GM18517 (cell line): ENCODE measurements at regions not wholly inside any gene's neighbourhood (a gene's known extent, or its start where the extent isn't known, plus 50 kb on each side); places are given as distances from the start of the nearest gene placed in this dataset.
A peak's percentile ranks its signal among the peaks of the same experiment; 100 is the strongest.
"Not testable (repeated sequence)": the region's sequence is repeated elsewhere in the genome, so short reads cannot be mapped to it uniquely, and the experiment has no call there.

ENCODE experiments used
- ATAC-seq: cut with Tn5 transposase; IDR thresholded peaks from one replicate; pipeline ENCODE4 v1.9.1; 2021; ENCODE audit warnings: mild to moderate bottlenecking, moderate library complexity; ENCODE audit not compliant: unreplicated experiment

GRCh38 chr13:38415233-38415632 is 65.6 kb downstream of the UFM1 start:
- ATAC-seq = peak; percentile 98

GRCh38 chr13:38417241-38417640 is 67.6 kb downstream of the UFM1 start:
- no peak for ATAC-seq

- ATAC-seq = peak; percentile 38
Measured at GRCh38 chr13:38417727-38418126, 68.1 kb downstream of the UFM1 start.

- ATAC-seq = no peak
Measured at GRCh38 chr13:38418286-38418685, 68.6 kb downstream of the UFM1 start.

GRCh38 chr13:38419312-38419873 is 69.7 kb downstream of the UFM1 start:
- peak; percentile 40 for ATAC-seq

- ATAC-seq = no peak
Measured at GRCh38 chr13:38421590-38422560, 72.2 kb downstream of the UFM1 start.

- no peak for ATAC-seq
Measured at GRCh38 chr13:38429916-38430315, 80.3 kb downstream of the UFM1 start.

GRCh38 chr13:38430796-38431195 is 81.1 kb downstream of the UFM1 start:
- no peak for ATAC-seq

- ATAC-seq = no peak
Measured at GRCh38 chr13:38440666-38441065, 91.0 kb downstream of the UFM1 start.

GRCh38 chr13:38444904-38445303 is 95.3 kb downstream of the UFM1 start:
- no peak for ATAC-seq

GRCh38 chr13:38452656-38453055 is 103.0 kb downstream of the UFM1 start:
- no peak for ATAC-seq

- ATAC-seq = no peak
Measured at GRCh38 chr13:38462605-38463004, 113.0 kb downstream of the UFM1 start.

GRCh38 chr13:38463048-38463447 is 113.4 kb downstream of the UFM1 start:
- ATAC-seq = no peak

- ATAC-seq = not testable (repeated sequence)
Measured at GRCh38 chr13:38472411-38472810, 122.8 kb downstream of the UFM1 start.

- no peak for ATAC-seq
Measured at GRCh38 chr13:38473305-38473704, 123.7 kb downstream of the UFM1 start.

GRCh38 chr13:38477676-38478075 is 128.0 kb downstream of the UFM1 start:
- no peak for ATAC-seq

- no peak for ATAC-seq
Measured at GRCh38 chr13:38483623-38484022, 134.0 kb downstream of the UFM1 start.

GRCh38 chr13:38490657-38491056 is 141.0 kb downstream of the UFM1 start:
- no peak for ATAC-seq

GRCh38 chr13:38494445-38494844 is 144.8 kb downstream of the UFM1 start:
- ATAC-seq = no peak

GRCh38 chr13:38496917-38497316 is 147.3 kb downstream of the UFM1 start:
- no peak for ATAC-seq

GRCh38 chr13:38498271-38498670 is 148.6 kb downstream of the UFM1 start:
- ATAC-seq = no peak

- ATAC-seq = no peak
Measured at GRCh38 chr13:38514575-38514974, 164.9 kb downstream of the UFM1 start.
